CD4-positive, alpha-beta T cell treated with Interleukin-6 for 4 hours (primary cell): ENCODE measurements at regions not wholly inside any gene's neighbourhood (a gene's known extent, or its start where the extent isn't known, plus 50 kb on each side); places are given as distances from the start of the nearest gene placed in this dataset.

Experiments used
- DNase-seq: peaks from one replicate; pipeline ENCODE4 v3.0.0-alpha.2; 2020; ENCODE audit warnings: mixed read lengths

DNA sequence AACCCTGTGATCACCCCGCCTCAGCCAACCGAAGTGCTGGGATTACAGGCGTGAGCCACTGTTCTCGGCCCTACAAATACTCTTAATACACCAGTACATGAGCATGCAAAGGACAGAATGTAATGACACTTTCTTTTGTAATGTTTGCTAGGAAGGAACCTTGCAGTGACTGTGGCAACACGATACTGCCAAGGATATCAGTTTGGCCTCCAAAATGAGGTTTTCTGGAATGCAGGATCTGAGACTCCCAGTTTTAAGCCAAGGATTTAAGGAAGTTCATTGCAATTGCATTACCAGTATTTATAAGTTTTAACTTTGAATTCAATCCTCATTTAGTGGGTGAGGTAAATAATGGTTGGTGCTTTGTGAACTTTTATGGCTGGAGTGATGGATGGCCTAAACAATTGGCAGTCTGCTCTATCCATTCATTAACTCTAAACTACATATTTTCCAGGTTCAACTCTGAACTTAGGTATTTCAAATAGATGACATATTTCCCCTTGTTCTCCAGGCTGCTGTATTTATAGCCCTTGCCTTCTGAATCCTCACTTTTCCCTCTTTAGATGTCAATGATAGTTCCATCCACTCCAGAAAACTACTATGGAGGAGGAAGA lies 330.3 kb downstream of the C11orf87 start:
- DNase-seq, result no peak

DNA sequence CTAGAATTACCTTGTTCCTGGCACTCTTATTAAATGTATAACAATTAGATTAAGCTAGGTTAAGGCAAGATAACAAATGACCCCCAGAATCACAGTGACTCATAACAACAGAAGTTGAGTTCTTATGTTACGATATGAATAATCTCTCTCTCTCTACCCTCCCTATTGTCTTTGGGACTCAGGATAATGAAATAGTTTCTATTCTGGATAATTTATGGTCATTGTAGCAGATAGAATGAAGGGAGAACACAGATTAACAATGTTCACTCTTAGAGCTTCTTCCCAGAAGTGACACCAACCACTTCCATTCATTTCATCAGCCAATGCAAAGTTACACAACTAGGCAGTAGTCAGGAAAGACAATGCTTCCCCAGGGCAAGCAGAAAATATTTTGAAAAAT lies 334.5 kb downstream of the C11orf87 start:
- no peak for DNase-seq

DNA sequence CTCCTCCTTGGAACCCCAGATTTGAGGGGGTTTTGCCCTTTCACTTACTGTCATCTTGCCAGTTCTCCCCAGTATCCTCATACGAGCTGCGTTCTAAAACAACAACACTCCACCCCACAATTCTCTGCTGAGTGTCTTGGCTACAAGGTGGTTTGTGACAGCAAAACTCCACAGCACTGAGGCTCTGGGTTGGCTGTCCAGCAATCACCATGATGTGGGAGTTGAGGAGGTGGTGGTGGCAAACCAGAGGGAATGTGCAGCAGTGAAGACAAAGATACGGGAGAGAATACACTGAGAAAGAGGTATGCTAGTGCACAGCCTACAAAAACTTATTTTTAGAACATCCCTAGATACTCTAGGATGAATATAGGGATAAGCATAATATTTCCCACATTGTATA lies 335.0 kb downstream of the C11orf87 start:
- no peak for DNase-seq

DNA sequence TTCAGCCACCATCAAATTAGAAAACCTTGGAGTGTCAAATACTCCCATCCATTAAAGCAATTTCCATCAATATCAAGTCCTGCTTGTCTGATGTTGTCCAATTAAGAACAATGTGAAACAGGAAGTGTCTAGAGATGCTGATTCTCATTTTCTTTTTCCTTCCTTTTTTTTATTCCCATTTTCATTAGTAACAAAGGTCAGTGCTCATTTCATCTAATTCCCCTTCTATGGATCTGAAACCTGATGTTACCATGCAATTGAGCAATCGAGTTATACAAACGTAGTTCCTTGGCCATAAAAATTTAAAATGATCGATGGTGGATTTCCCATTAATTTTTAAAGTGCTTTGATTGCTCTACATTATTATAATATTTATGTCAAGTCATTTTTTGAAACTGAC lies 330.6 kb upstream of the ZC3H12C start:
- no peak for DNase-seq

DNA sequence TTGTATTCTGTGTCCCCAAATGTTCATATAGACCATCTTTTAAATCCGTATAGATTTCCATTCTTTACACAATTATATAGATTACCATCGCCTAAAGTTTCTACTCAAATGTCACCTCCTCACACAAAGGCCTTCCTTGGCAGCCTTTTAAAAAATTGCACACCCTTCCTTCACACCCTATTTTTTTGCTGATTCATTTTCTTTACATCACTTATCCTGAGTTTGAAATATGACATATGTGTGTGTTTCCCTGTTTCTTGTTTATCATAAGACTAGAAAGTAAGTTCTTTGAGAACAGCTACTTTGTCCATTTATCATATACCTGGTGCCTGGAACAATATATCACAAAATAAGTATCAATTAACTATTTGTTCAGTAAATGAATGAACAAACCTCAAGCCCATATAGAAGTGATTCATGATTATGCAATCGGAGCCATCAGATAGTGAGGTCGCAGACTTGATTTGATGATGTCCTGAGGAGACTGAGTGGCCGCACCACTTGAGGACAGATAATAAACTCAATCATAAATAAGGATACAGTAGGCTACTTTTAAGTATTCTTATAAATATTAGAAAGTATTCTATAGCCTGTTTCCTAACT lies 327.4 kb upstream of the ZC3H12C start:
- DNase-seq, result no peak

DNA sequence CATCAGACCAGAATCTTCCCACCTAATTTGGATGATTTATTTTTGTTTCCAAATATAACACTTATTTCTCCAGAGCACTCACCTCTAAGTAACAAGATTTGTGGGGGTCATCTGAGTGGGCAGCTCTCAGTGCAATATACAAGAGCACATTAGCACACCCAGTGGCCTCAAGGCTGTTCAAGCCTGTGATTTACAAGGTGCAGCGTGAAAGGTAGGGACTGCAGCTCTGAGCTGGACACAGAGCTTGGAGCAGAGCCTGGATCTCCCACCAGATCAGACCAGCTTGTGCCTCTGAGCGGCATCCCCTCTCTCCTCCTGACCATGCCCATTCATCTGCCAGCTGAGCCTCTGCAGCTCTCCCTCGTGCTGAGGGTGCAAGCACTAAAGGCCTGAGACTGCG lies 323.3 kb upstream of the ZC3H12C start:
- DNase-seq, result no peak

DNA sequence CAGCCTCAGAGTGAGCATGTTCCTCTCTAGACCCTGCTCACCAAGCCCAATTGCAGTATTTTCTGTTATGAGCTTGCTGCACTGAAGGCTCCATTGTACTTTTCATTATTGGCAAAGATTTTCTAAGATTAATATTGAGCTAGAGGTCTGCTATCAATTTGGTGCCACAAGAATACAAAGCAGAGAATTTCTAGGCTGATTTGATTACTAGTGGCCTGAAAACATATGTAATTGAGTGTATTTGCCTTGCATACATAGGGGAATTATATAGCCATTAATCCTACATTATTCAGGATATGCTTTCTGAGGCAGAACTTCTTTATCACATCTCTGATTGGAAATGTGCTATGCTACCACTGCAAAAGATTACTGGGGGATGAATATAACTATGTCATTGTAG lies 322.9 kb upstream of the ZC3H12C start:
- DNase-seq, result no peak

DNA sequence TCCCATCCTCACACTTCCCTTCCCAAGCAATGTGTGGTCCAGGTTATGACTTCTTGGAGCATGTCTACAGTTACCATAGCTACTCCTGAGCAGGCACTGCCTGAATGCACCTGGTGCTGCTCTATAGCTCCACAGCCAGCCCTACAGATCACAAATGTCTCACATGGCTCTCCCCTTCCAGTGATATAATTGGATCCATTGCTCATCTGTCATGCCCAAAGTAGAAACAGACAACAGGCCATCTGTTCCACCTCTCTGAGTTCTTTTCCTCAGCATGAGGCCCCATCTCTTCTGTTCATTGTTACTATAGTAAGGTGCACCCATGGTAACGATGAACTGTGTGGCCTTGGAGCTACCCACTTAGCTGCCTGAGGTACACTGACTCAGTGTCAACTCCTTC lies 320.3 kb upstream of the ZC3H12C start:
- DNase-seq, result no peak

DNA sequence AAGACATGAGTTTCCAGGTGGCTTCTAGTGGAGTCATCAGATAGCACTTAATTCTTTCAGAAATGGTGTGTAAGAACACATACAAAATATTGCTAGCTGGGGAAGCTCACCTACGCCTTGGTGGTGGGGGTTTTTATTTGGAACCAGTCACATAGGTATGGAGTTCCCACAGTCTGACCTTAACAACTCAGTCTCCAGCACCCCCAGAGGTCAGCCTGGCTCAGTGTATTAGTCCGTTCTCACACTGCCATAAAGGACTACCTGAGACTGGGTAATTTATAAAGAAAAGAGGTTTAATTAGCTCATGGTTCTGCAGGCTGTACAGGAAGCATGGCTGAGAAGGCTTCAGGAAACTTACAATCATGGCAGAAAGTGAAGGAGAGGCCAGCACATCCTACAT lies 317.5 kb upstream of the ZC3H12C start:
- no peak for DNase-seq

DNA sequence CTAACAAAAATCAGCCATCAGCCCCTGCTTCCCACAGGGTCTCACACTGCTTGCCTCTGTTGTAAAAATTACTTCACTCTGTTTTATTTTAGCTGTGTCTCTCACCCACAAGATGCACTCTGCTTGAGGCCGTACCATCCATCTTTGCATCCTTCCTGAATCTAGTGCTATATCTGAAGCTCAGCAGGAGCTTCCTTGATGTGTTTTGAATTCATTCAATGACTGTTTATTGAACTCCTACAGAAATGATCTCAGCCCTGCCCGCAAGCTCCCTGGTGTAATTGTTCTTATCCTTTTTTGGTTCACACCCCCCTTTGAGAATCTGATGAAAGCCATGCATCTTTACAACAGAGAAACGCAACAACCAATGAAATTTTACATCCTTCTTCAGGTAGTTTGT lies 310.2 kb upstream of the ZC3H12C start:
- no peak for DNase-seq

DNA sequence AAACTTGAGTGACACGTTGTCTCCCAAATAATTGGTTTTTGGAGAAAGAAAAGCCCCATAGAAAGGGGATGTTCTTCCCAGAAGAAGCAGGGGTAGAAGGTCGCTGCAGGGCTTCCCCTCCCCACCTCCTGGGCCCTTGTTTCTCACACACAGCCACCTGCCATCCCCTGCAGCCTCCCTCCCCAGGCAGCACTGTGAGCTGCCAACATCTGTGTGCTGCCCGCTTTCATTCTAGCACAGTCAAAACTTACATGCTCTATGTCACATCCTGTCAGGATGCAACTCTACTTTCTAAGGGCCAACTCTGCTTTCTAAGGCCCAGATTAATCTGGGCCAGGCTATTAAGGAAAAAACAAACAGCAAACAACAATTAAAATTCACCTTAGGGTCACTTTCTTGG lies 309.4 kb upstream of the ZC3H12C start:
- DNase-seq, result no peak

DNA sequence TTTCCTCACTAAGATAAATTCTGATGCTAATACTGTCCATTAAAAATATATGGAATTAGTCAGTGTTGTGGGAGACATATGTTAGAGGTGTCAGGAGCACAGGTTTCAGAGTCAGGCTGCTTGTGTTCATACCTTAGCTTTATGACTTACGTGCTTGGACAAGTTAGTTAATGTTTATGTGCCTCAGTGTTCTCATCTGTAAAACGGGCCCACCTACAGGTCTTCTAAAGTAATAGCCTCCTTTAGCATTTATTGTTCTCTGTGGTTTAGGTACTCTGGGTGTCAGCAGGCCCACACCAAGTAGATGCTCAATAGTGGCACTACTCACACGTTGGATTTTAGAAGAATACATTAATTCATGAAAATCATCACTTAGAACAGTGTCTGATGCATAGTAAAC lies 308.7 kb upstream of the ZC3H12C start:
- DNase-seq, result no peak

DNA sequence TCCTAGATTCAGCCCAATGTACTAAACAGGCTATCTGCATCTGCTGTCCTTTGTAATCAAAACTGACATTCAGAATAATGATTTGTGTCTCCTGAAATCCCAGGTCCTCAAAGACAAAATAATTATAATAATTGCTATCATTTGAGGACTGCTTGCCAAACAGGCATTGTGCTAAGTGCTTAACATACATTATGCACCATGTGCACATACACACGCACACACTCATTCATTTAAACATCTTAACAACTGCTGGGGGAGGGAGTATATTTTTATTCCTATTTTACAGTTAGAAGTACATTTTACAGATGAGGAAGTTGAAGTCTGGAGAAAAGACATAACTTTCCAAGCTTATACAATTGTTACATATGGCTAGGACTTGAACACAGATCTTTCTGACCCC lies 308.0 kb upstream of the ZC3H12C start:
- DNase-seq, result no peak

DNA sequence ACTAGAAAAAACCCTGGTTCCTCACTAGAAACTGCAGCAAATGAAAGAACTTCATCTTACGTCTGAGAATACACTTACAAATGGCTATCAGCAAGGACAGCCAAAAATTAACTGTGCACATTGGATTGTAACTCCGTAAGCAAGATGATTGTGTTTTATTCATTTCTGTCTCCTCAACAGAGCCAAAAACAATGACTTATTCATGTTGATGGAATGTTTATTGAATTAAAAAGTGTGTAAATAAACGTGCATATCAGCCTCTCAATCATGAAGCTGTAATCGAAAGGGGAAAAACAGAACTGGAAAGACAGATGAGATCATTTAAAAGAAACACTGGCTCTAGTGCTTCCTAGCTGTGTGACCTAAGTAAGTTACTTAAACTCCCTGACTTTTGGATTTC lies 307.5 kb upstream of the ZC3H12C start:
- DNase-seq, result no peak

DNA sequence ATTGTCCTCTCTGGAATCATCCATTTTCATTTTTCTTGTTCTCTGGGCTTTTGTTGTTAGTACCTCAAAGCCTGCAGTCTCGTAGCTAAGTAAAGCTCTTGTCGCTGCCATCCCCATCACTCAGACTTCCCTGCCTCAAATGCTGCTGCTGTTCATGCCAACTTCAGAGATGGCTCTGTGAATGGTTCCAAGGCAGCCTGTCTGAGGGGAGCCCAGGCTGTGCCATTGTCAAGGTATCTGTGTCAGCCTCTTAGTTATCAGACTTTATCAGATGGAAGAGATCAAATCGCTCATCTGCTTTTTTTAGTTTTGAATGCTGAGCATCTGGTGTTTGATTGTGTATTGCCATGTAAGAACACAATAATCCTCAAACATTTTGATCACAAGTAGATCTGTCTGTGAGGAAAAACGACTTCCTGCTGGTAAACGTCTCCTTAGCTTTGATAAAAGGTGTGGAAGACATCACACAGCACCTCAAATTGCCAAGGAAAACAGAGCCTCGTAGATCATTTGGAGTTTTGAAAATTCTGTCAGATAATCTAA lies 304.2 kb upstream of the ZC3H12C start:
- DNase-seq, result no peak

DNA sequence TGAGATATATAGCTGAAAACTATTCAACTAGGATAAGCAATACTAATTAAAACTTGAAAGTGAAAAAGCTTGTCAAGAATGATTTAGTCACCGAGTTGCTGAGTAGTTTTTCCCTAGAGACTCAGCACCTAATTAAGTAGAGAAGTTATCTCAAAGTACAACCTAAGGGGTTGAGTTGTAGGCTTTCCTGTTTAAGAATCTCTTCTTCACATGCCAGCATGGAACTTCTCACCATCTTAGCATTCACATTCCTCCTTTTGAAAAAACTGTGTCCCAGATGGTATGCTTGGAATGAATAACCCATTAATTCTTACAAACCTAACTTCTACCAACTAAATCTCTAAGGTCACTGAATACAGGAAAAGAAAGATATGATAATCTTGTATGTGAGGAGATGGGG lies 303.3 kb upstream of the ZC3H12C start:
- no peak for DNase-seq

DNA sequence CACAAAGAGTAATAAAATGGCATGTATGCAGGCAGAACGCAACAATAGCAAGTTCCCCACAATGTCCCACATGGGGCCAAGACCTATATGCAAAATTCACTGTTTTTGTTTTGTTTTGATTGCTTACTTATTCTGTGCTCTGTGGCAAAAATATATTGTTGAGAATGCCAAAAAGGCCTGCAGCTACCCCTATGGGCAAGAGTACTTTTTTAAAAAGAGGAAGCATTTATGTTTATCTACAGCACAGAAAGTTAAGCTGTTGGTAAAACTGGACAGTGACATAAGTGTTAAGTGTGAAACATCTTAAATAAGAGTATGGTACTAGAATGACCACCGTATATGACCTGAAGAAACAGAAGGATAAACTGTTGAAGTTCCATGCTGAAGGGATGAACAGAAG lies 301.9 kb upstream of the ZC3H12C start:
- DNase-seq, result no peak

DNA sequence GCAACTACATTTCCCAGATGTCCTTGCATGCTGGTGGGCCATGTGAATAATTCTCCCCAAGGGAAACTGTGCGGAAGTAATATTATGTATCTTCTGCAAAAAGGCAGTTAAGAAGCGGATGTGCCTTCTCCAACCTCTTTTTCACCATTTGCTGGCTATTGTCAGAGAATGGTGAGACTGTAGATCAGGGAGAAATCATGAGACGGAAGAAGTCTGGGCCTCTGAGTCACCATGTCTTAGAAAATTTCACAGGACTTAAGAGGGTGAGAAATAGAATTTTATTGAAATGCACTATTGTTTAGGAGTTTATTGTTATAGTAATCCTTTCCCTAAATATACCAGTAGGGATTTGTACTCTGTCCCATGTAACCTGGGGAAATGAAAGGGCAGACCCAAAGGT lies 298.7 kb upstream of the ZC3H12C start:
- no peak for DNase-seq

DNA sequence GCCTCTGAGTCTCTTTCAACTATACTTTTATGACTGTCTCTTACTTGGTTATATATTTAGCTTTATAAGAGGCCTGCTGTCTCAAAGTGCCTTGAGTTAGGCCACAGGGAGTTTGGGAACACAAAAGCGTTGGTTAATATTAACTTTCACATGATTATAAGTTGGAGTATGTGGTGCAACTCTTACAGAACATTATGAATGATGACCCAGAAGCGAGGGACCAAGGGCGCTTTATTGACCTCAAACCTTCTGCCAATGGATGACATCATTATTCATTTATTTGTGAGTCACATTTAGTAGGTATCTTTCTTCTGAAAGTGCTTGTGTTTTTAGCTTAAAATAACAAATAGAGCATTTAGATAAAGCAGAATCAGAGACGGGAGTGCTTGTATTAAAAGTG lies 298.0 kb upstream of the ZC3H12C start:
- DNase-seq, result no peak

DNA sequence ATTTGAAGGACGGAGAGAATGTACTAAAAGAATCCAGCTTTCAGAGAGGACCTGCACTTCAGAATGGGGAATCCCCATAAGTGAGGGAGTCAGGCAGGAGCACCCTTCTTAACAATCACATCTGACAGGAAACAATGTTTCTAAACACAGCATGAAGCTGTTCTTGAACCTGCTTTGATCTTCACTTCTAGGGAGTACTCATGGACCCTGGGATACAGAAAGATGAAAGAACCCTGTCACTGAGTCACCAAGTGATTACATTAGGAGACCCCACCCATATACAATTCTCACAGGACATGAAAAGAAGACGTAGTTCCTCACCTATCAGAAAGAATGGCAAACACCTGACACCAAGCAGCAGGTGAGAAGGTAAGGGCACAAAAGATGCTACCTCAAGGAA lies 296.9 kb upstream of the ZC3H12C start:
- DNase-seq, result no peak

DNA sequence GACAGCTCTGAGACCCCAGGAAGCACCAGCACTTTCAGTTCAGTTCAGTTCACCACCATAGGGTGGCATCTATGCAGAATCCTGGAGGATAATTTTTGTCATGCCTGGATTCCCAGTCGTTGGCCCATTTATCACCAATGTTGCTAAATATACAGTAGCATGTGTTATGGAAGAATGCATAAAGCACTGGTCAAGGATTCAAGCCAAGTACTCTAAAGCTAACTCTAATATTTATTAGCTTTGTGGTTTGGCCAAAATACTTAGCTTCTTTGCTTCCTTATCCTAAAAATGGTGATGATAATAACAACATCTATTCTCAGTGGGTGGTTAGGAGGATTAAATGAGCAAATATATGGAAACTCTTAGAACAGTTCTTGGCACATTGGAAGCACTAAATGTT lies 294.7 kb upstream of the ZC3H12C start:
- no peak for DNase-seq

DNA sequence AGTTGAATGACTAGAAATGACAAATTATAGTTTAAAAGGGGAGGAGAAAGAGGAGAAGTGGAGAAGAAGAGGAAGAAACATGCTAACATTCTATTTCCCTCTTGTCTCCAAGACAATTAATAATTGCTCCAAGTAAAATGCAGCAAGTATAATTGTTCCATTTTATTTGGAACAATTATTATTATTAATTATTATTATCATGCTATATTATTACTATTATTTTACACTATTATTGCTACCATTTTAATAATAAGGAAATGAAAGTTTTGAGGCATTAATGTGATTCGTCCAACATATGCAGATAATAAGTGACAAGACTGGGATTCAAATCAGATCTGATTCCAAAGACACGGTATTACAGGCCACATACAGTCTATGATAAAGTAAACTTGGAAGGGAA lies 293.6 kb upstream of the ZC3H12C start:
- DNase-seq, result no peak

DNA sequence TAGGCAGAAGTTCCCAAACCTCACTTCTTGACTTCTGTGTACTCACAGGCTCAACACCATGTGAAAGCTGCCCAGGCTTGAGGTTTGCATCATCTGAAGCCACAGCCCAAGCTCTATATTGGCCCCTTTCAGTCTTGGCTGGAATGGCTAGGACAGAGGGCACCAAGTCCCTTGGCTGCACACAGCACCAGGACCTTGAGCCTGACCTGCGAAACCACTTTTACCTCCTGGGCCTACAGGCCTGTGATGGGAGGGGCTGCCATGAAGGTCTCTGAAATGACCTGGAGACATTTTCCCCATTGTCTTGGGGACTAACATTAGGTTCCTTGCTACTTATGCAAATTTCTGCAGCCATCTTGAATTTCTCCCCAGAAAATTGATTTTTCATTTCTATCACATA lies 288.3 kb upstream of the ZC3H12C start:
- no peak for DNase-seq

DNA sequence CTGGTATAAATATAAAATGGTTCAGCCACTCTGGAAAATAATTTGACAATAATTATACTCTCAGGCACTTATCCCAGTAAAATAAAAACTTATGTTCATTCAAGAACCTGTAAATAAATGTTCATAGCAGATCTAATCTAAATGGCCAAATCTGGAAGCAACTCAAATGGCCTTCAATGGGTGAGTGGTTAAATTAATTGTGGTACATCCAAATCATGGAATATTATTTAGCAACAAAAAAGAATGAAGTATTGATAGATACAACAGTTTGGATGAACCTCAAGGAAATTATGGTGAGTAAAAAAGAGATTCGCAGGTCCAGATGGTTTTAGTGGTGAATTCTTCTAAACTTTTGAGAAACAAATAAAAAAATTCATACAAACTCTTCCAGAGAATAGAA lies 287.0 kb upstream of the ZC3H12C start:
- no peak for DNase-seq

DNA sequence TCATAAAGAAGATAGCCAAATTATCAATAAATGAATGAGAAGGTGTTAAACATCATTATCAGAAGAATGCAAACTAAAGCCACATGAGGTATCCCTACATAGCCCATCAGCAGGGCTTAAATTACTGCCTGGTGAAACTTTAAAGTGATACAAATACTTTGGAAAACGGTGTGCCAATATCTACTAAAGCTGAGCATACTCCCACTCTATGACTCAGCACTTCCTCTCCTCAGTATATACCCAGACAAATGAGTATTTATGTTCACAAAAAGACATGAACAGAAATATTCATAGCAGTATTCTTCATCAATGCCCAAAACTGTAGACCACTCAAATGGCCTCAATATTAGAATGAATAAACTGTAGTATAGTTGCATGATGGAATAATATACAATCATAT lies 284.6 kb upstream of the ZC3H12C start:
- no peak for DNase-seq
